H1 (cell line): ENCODE measurements at regions not wholly inside any gene's neighbourhood (a gene's known extent, or its start where the extent isn't known, plus 50 kb on each side); places are given as distances from the start of the nearest gene placed in this dataset.

Experiments
- CTCF ChIA-PET: fragments of 300-600 bp; sonication (Branson Sonifier 250); formaldehyde crosslinking; loops from one replicate; lab custom pipeline; 2021; ENCODE audit not compliant: partially characterized antibody; lab: Charles Lee
- POLR2A ChIA-PET: fragments of 300-600 bp; sonication (Branson Sonifier 250); formaldehyde crosslinking; loops from one replicate; lab custom pipeline; 2021; ENCODE audit warnings: inconsistent platforms; ENCODE audit not compliant: partially characterized antibody; lab: Charles Lee
- DNase-seq, 2 experiments: peaks; one replicate each; pipeline versions ENCODE4 v3.0.0 to v3.0.0-alpha.2; 2010 to 2022; ENCODE audit warnings: low spot score in 2 of 2, low read depth in 1 of 2, mixed read lengths in 1 of 2
- FAIRE-seq: peaks from 2 replicates; lab custom pipeline; 2011; peaks lifted over from hg19 to GRCh38; lab: Jason Lieb, UNC
- H2AFZ ChIP-seq: 2 replicates; pipeline ENCODE4 v1.8.1; 2012; ENCODE audit warnings: low read length, inconsistent platforms
- H2AK5ac ChIP-seq: 2 replicates; pipeline ENCODE4 v1.6.1; 2013; ENCODE audit warnings: low read depth, low read length
- H2BK120ac ChIP-seq: replicated peaks from 2 replicates; pipeline ENCODE3; 2013; ENCODE audit warnings: low read depth, low read length, inconsistent platforms
- H2BK12ac ChIP-seq: 2 replicates; pipeline ENCODE4 v1.6.1; 2013; ENCODE audit warnings: low read depth, low read length
- H2BK15ac ChIP-seq: 2 replicates; pipeline ENCODE4 v1.6.1; 2013; ENCODE audit warnings: low read length
- H2BK20ac ChIP-seq: 2 replicates; pipeline ENCODE4 v1.6.1; 2013; ENCODE audit warnings: low read length
- H2BK5ac ChIP-seq: 2 replicates; pipeline ENCODE4 v1.6.1; 2013; ENCODE audit warnings: low read depth, low read length
- H3K14ac ChIP-seq: 2 replicates; pipeline ENCODE4 v1.6.1; 2013; ENCODE audit warnings: inconsistent platforms; ENCODE audit not compliant: insufficient read length
- H3K18ac ChIP-seq: 2 replicates; pipeline ENCODE4 v1.6.1; 2013; ENCODE audit warnings: low read length; ENCODE audit errors: extremely low read depth
- H3K23ac ChIP-seq: 2 replicates; pipeline ENCODE4 v1.6.1; 2013; ENCODE audit warnings: inconsistent platforms; ENCODE audit not compliant: insufficient read length
- H3K23me2 ChIP-seq: 2 replicates; pipeline ENCODE4 v1.6.1; 2013; ENCODE audit warnings: low read depth, low read length
- H3K27ac ChIP-seq: 2 replicates; pipeline ENCODE4 v1.6.1; 2011; ENCODE audit warnings: low read depth, low read length, inconsistent platforms
- H3K27me3 ChIP-seq, 4 experiments: replicated peaks in 1 of 4; 1 replicate in 1 of 4; 2 replicates in 3 of 4; pipeline versions ENCODE4 v1.6.1 to v1.8.1; 2011 to 2013; ENCODE audit warnings: low read length in 3 of 4, mild to moderate bottlenecking in 3 of 4, inconsistent platforms in 2 of 4, mixed read lengths in 2 of 4, moderate library complexity in 1 of 4; ENCODE audit not compliant: control insufficient read depth in 3 of 4, insufficient read depth in 3 of 4; ENCODE audit errors: extremely low read depth in 1 of 4
- H3K36me3 ChIP-seq, 4 experiments: 2 replicates each; pipeline versions ENCODE4 v1.6.1 to v1.8.1; 2011 to 2013; ENCODE audit warnings: mild to moderate bottlenecking in 4 of 4, low read length in 3 of 4, moderate library complexity in 2 of 4, control low read depth in 1 of 4, inconsistent platforms in 1 of 4; ENCODE audit not compliant: insufficient read depth in 4 of 4, control insufficient read depth in 2 of 4
- H3K4ac ChIP-seq: replicated peaks from 2 replicates; pipeline ENCODE3; 2013; ENCODE audit warnings: low read length, low read depth, mixed read lengths, inconsistent platforms; ENCODE audit not compliant: insufficient read length
- H3K4me1 ChIP-seq, 4 experiments: replicated peaks in 1 of 4; 1 replicate in 1 of 4; 2 replicates in 3 of 4; pipeline versions ENCODE4 v1.6.1 to v1.8.1; 2011 to 2013; ENCODE audit warnings: low read length in 3 of 4, inconsistent platforms in 2 of 4, mixed read lengths in 1 of 4; ENCODE audit not compliant: insufficient read depth in 4 of 4, control insufficient read depth in 3 of 4
- H3K4me2 ChIP-seq, 2 experiments: 2 replicates each; pipeline versions ENCODE4 v1.6.1 to v1.8.1; 2011 to 2013; ENCODE audit warnings: low read depth in 2 of 2, low read length in 2 of 2, control low read depth in 1 of 2, inconsistent platforms in 1 of 2, mild to moderate bottlenecking in 1 of 2; ENCODE audit not compliant: insufficient read depth in 1 of 2
- H3K4me3 ChIP-seq, 4 experiments: fragments of 200-600, 300-600 bp in 1 of 4; sonication (generic), shearing (Covaris generic), sonication (Bioruptor Twin) in 1 of 4; 2 replicates each; pipeline versions ENCODE4 v1.5.1 to v1.8.1; 2011 to 2016; ENCODE audit warnings: low read length in 4 of 4, low read depth in 3 of 4, control low read depth in 2 of 4, inconsistent platforms in 2 of 4, mild to moderate bottlenecking in 2 of 4, mixed read lengths in 1 of 4, moderate library complexity in 1 of 4; ENCODE audit not compliant: insufficient read depth in 2 of 4; ENCODE audit errors: extremely low read depth in 1 of 4
- H3K56ac ChIP-seq: replicated peaks from 2 replicates; pipeline ENCODE3; 2013; ENCODE audit warnings: low read depth, mild to moderate bottlenecking, mixed read lengths, low read length, inconsistent platforms; ENCODE audit not compliant: insufficient read length
- H3K79me1 ChIP-seq: 2 replicates; pipeline ENCODE4 v1.6.1; 2013; ENCODE audit warnings: low read depth, low read length, control low read depth
- H3K79me2 ChIP-seq, 2 experiments: 2 replicates each; pipeline versions ENCODE4 v1.6.1 to v1.8.1; 2012 to 2013; ENCODE audit warnings: low read length in 2 of 2, mild to moderate bottlenecking in 2 of 2, inconsistent platforms in 1 of 2; ENCODE audit not compliant: insufficient read depth in 2 of 2, control insufficient read depth in 1 of 2
- H3K9ac ChIP-seq, 4 experiments: replicated peaks in 1 of 4; 1 replicate in 1 of 4; 2 replicates in 3 of 4; pipeline versions ENCODE4 v1.6.1 to v1.8.1; 2011 to 2013; ENCODE audit warnings: low read depth in 3 of 4, low read length in 3 of 4, control low read depth in 2 of 4, mild to moderate bottlenecking in 2 of 4, moderate library complexity in 2 of 4, inconsistent platforms in 1 of 4; ENCODE audit errors: extremely low read depth in 1 of 4
- H3K9me3 ChIP-seq, 2 experiments: 2 replicates each; pipeline versions ENCODE4 v1.6.1 to v1.8.1; 2012 to 2013; ENCODE audit warnings: mild to moderate bottlenecking in 2 of 2, moderate library complexity in 2 of 2, control low read depth in 1 of 2, inconsistent platforms in 1 of 2, low read depth in 1 of 2, low read length in 1 of 2, mixed read lengths in 1 of 2; ENCODE audit not compliant: insufficient read depth in 2 of 2
- H4K20me1 ChIP-seq, 2 experiments: replicated peaks in 1 of 2; 2 replicates each; pipeline versions ENCODE3 to v1.8.1; 2011 to 2013; ENCODE audit warnings: inconsistent platforms in 2 of 2, low read length in 2 of 2, mild to moderate bottlenecking in 1 of 2; ENCODE audit not compliant: insufficient read depth in 2 of 2, control insufficient read depth in 1 of 2
- H4K5ac ChIP-seq: 2 replicates; pipeline ENCODE4 v1.6.1; 2013; ENCODE audit warnings: low read length, low read depth, mixed read lengths, inconsistent platforms; ENCODE audit not compliant: insufficient read length
- H4K8ac ChIP-seq: 2 replicates; pipeline ENCODE4 v1.8.0; 2013; ENCODE audit warnings: mild to moderate bottlenecking, moderate library complexity, low read length, inconsistent platforms; ENCODE audit not compliant: insufficient read depth; ENCODE audit errors: extremely low read depth
- H4K91ac ChIP-seq: replicated peaks from 2 replicates; pipeline ENCODE3; 2013; ENCODE audit warnings: low read length, mixed read lengths, inconsistent platforms; ENCODE audit not compliant: insufficient read length
- BACH1 ChIP-seq: IDR thresholded peaks from 2 replicates; pipeline ENCODE4 v1.6.1; 2012; ENCODE audit warnings: low read length, improper control_type of control experiment
- KDM4A ChIP-seq: IDR thresholded peaks from one replicate; pipeline ENCODE4 v1.7.1; 2012; ENCODE audit warnings: low read depth, mild to moderate bottlenecking, moderate library complexity, low read length, inconsistent platforms; ENCODE audit not compliant: severe bottlenecking
- KDM5A ChIP-seq: fragments of 200-600 bp; IDR thresholded peaks from 2 replicates; pipeline ENCODE4 v1.7.1; 2012; ENCODE audit warnings: mild to moderate bottlenecking, low read length, inconsistent platforms, mixed read lengths
- NRF1 ChIP-seq: IDR thresholded peaks from 2 replicates; pipeline ENCODE4 v1.6.1; 2011; ENCODE audit warnings: mild to moderate bottlenecking, low read depth, low read length, improper control_type of control experiment
- PHF8 ChIP-seq: fragments of 200-600 bp; sonication (generic); conservative IDR thresholded peaks from 2 replicates; pipeline ENCODE4 v1.7.1; 2012; ENCODE audit warnings: low read depth, mild to moderate bottlenecking, inconsistent platforms, low read length, moderate library complexity
- RAD21 ChIP-seq, 2 experiments: IDR thresholded peaks in 1 of 2; conservative IDR thresholded peaks in 1 of 2; 2 replicates each; pipeline ENCODE4 v1.6.1; 2011; ENCODE audit warnings: low read depth in 2 of 2, low read length in 2 of 2, improper control_type of control experiment in 1 of 2, inconsistent platforms in 1 of 2, mild to moderate bottlenecking in 1 of 2, moderate library complexity in 1 of 2
- RBBP5 ChIP-seq: IDR thresholded peaks from 2 replicates; pipeline ENCODE4 v1.7.1; 2012; ENCODE audit warnings: low read depth, mild to moderate bottlenecking, inconsistent platforms, low read length, moderate library complexity, borderline replicate concordance
- RFX5 ChIP-seq: IDR thresholded peaks from 2 replicates; pipeline ENCODE4 v1.6.1; 2011; ENCODE audit warnings: low read depth, low read length, improper control_type of control experiment, borderline replicate concordance
- SAP30 ChIP-seq: fragments of 300-600 bp; sonication (generic); IDR thresholded peaks from 2 replicates; pipeline ENCODE4 v1.7.1; 2012; ENCODE audit warnings: low read length, moderate library complexity, mild to moderate bottlenecking, inconsistent platforms; ENCODE audit not compliant: insufficient read depth, insufficient replicate concordance
- SIRT6 ChIP-seq: IDR thresholded peaks from one replicate; pipeline ENCODE4 v1.7.1; 2012; ENCODE audit warnings: low read length, inconsistent platforms
- SP1 ChIP-seq: IDR thresholded peaks from 2 replicates; pipeline ENCODE4 v1.6.1; 2011; ENCODE audit warnings: low read depth, low read length
- ZNF274 ChIP-seq: IDR thresholded peaks from 2 replicates; pipeline ENCODE4 v1.7.0; 2012; ENCODE audit warnings: low read length, borderline replicate concordance; ENCODE audit errors: extremely low read depth
- WGBS, 2 experiments: shearing (Covaris generic) in 1 of 2; methylation state at CpG; one replicate each; pipeline versions ENCODE4 v1.1.6 to v1.1.7; 2013 to 2015; ENCODE audit warnings: low lambda C conversion rate in 2 of 2, mixed read lengths in 2 of 2, inconsistent platforms in 1 of 2, low coverage in 1 of 2, missing lambda C conversion rate in 1 of 2; ENCODE audit not compliant: insufficient replicate concordance in 2 of 2, insufficient coverage in 1 of 2, insufficient read length in 1 of 2; ENCODE audit errors: extremely low coverage in 1 of 2, missing lambda C conversion rate in 1 of 2; 5-methylcytosine and 5-hydroxymethylcytosine counted together
- TF ChIP-seq, protein P1 (sequence below), 3 experiments: IDR thresholded peaks; 1 replicate in 2 of 3; 2 replicates in 1 of 3; pipeline versions ENCODE4 v1.5.1 to v1.6.1; 2011; ENCODE audit warnings: low read length in 3 of 3, mild to moderate bottlenecking in 3 of 3, inconsistent platforms in 2 of 3, low read depth in 1 of 3, moderate library complexity in 1 of 3; ENCODE audit not compliant: insufficient read depth in 1 of 3; ENCODE audit errors: control extremely low read depth in 1 of 3

DNA sequence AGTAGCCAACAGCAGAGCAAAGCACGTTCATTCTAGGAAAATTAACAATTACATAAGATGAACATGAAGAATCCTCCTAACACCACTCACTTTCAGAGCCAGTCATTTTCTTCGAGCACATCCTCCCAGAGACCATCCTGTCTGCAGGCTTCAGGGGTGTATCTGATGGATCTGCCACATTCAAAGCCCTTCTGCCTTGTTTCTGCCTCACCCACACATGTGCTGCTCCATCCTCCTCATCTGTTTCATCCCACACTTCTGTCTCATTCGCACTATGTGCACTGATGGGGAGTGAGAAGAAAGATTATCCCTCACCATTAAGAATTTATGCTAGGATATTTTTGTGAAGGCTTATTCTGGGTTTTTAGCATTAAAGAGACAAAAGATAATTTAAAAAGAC, 287.9 kb upstream of the PKDCC start:
- Histone ChIP-seq H3K4me3 (no peak overlapping the region), H3K14ac (no peak overlapping the region), H2BK12ac (no peak overlapping the region), H3K18ac (no peak overlapping the region), H2BK5ac (no peak overlapping the region), H3K4me2 (no peak overlapping the region), H4K8ac (no peak overlapping the region), H2BK15ac (no peak overlapping the region), H3K9me3 (no peaks in the 10 kb centered on the region), H3K9ac (no peak overlapping the region), H3K36me3 (no peaks in the 10 kb centered on the region), H4K91ac (no peak overlapping the region), H3K79me1 (no peaks in the 10 kb centered on the region), H3K27ac (no peak overlapping the region), H2BK20ac (no peak overlapping the region), H2AK5ac (no peak overlapping the region), H3K56ac (no peak overlapping the region), H3K4ac (no peak overlapping the region), H4K20me1 (no peaks in the 10 kb centered on the region), H3K79me2 (no peaks in the 10 kb centered on the region), H4K5ac (no peak overlapping the region), H3K23ac (no peak overlapping the region), H2BK120ac (no peak overlapping the region), H3K27me3 (no peaks in the 10 kb centered on the region), H2AFZ (no peak overlapping the region), H3K4me1 (no peaks in the 10 kb centered on the region), H3K23me2 (no peaks in the 10 kb centered on the region)
- POLR2A ChIA-PET, result no interaction called here
- CTCF ChIA-PET, result no interaction called here
- FAIRE-seq, result no peak
- DNase-seq, result no peak
- 100% methylated on average over 3 of the region's 3 CpGs; no CpG with 5 or more reads in 1 of the 2 experiments for WGBS, 2 experiments
- TF ChIP-seq RFX5 (no peak), PHF8 (no peak), RBBP5 (no peak), KDM4A (no peak), SP1 (no peak), NRF1 (no peak), KDM5A (no peak), SIRT6 (no peak), SAP30 (no peak), RAD21 (IDR thresholded peaks at IDR 0.05 in 1 of 2, conservative IDR thresholded peaks at IDR 0.05 in 1 of 2; ENCODE audit: low read depth in 2 of 2, low read length in 2 of 2) (no peak), BACH1 (no peak), ZNF274 (no peak)
- TF ChIP-seq, protein P1, sequence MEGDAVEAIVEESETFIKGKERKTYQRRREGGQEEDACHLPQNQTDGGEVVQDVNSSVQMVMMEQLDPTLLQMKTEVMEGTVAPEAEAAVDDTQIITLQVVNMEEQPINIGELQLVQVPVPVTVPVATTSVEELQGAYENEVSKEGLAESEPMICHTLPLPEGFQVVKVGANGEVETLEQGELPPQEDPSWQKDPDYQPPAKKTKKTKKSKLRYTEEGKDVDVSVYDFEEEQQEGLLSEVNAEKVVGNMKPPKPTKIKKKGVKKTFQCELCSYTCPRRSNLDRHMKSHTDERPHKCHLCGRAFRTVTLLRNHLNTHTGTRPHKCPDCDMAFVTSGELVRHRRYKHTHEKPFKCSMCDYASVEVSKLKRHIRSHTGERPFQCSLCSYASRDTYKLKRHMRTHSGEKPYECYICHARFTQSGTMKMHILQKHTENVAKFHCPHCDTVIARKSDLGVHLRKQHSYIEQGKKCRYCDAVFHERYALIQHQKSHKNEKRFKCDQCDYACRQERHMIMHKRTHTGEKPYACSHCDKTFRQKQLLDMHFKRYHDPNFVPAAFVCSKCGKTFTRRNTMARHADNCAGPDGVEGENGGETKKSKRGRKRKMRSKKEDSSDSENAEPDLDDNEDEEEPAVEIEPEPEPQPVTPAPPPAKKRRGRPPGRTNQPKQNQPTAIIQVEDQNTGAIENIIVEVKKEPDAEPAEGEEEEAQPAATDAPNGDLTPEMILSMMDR (IDR thresholded peaks at IDR 0.05; ENCODE audit: control extremely low read depth in 1 of 3, insufficient read depth in 1 of 3, low read depth in 1 of 3, low read length in 3 of 3), result no peak
